DOHH2 (cell line): ENCODE measurements at regions not wholly inside any gene's neighbourhood (a gene's known extent, or its start where the extent isn't known, plus 50 kb on each side); places are given as distances from the start of the nearest gene placed in this dataset.

Source experiments
- H3F3A ChIP-seq: fragments of 200-600 bp; sonication (generic), shearing (Covaris generic); 2 replicates; pipeline ENCODE4 v1.6.0; 2016; ENCODE audit warnings: antibody characterized with exemption, mild to moderate bottlenecking; ENCODE audit not compliant: control insufficient read depth, insufficient read depth
- H3K27ac ChIP-seq: fragments of 200-600 bp; sonication (generic); 2 replicates; pipeline ENCODE4 v1.5.1; 2014; ENCODE audit warnings: low read depth, mild to moderate bottlenecking, low read length, moderate library complexity
- H3K27me3 ChIP-seq: fragments of 200-600 bp; sonication (generic); 2 replicates; pipeline ENCODE4 v1.6.1; 2014; ENCODE audit warnings: mild to moderate bottlenecking, low read length, mixed read lengths; ENCODE audit not compliant: control insufficient read depth
- H3K36me3 ChIP-seq: fragments of 200-600 bp; sonication (generic); 2 replicates; pipeline ENCODE4 v1.6.1; 2014; ENCODE audit warnings: mild to moderate bottlenecking, low read length, moderate library complexity, mixed read lengths; ENCODE audit not compliant: control insufficient read depth
- H3K4me1 ChIP-seq: fragments of 200-600 bp; sonication (generic); 2 replicates; pipeline ENCODE4 v1.6.1; 2014; ENCODE audit warnings: mild to moderate bottlenecking, low read length, mixed read lengths; ENCODE audit not compliant: control insufficient read depth
- H3K4me2 ChIP-seq: fragments of 200-600 bp; sonication (generic); 2 replicates; pipeline ENCODE4 v1.6.0; 2014; ENCODE audit warnings: mild to moderate bottlenecking, low read length, moderate library complexity
- H3K4me3 ChIP-seq: fragments of 200-600 bp; sonication (generic); 2 replicates; pipeline ENCODE4 v1.5.1; 2014; ENCODE audit warnings: mild to moderate bottlenecking, low read length, mixed read lengths
- H3K79me2 ChIP-seq: fragments of 200-600 bp; sonication (generic); 2 replicates; pipeline ENCODE4 v1.6.1; 2014; ENCODE audit warnings: mild to moderate bottlenecking, low read length, mixed read lengths; ENCODE audit not compliant: control insufficient read depth
- H3K9me2 ChIP-seq: fragments of 200-600 bp; sonication (generic); replicated peaks from 2 replicates; pipeline ENCODE4 v1.6.1; 2014; ENCODE audit warnings: mild to moderate bottlenecking, low read length, mixed read lengths; ENCODE audit not compliant: control insufficient read depth
- H3K9me3 ChIP-seq: fragments of 200-600 bp; sonication (generic); 2 replicates; pipeline ENCODE4 v1.6.1; 2014; ENCODE audit warnings: antibody characterized with exemption, low read length, mixed read lengths; ENCODE audit not compliant: control insufficient read depth, insufficient read depth
- H4K20me1 ChIP-seq: fragments of 200-600 bp; sonication (generic); 2 replicates; pipeline ENCODE4 v1.6.0; 2014; ENCODE audit warnings: low read depth, mild to moderate bottlenecking, antibody characterized with exemption, low read length, moderate library complexity; ENCODE audit not compliant: control insufficient read depth, insufficient read depth
- EZH2phosphoT487 ChIP-seq: fragments of 200-600 bp; sonication (generic); IDR thresholded peaks from 2 replicates; pipeline ENCODE4 v1.6.1; 2017; ENCODE audit warnings: borderline replicate concordance, mild to moderate bottlenecking, antibody characterized with exemption, low read length, moderate library complexity, mixed read lengths
- TF ChIP-seq, protein P1 (sequence below): fragments of 200-600 bp; sonication (generic); IDR thresholded peaks from one replicate; pipeline ENCODE4 v1.5.1; 2014; ENCODE audit warnings: antibody characterized with exemption, mild to moderate bottlenecking, low read depth, low read length; ENCODE audit not compliant: poor library complexity, severe bottlenecking

GRCh38 chr17:27990979-27991378 lies 51.5 kb upstream of the NLK start:
- no peak overlapping the region for H3K4me3 ChIP-seq
- H3K9me2 ChIP-seq, result no peaks in the 10 kb centered on the region
- no peaks in the 10 kb centered on the region for H3K9me3 ChIP-seq
- TF ChIP-seq EZH2phosphoT487, result no peak
- TF ChIP-seq, protein P1, sequence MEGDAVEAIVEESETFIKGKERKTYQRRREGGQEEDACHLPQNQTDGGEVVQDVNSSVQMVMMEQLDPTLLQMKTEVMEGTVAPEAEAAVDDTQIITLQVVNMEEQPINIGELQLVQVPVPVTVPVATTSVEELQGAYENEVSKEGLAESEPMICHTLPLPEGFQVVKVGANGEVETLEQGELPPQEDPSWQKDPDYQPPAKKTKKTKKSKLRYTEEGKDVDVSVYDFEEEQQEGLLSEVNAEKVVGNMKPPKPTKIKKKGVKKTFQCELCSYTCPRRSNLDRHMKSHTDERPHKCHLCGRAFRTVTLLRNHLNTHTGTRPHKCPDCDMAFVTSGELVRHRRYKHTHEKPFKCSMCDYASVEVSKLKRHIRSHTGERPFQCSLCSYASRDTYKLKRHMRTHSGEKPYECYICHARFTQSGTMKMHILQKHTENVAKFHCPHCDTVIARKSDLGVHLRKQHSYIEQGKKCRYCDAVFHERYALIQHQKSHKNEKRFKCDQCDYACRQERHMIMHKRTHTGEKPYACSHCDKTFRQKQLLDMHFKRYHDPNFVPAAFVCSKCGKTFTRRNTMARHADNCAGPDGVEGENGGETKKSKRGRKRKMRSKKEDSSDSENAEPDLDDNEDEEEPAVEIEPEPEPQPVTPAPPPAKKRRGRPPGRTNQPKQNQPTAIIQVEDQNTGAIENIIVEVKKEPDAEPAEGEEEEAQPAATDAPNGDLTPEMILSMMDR, result no peak
- no peak overlapping the region for H3K27ac ChIP-seq
- H3F3A ChIP-seq, result no peaks in the 10 kb centered on the region
- peaks cover 3% of the 10 kb centered on the region; the same call in 1 of the 2 replicates for H3K27me3 ChIP-seq
- H3K4me2 ChIP-seq, result no peak overlapping the region
- H3K36me3 ChIP-seq, result no peaks in the 10 kb centered on the region
- H3K79me2 ChIP-seq, result no peaks in the 10 kb centered on the region
- H4K20me1 ChIP-seq, result no peaks in the 10 kb centered on the region
- H3K4me1 ChIP-seq, result peaks cover 2% of the 10 kb centered on the region

DNA sequence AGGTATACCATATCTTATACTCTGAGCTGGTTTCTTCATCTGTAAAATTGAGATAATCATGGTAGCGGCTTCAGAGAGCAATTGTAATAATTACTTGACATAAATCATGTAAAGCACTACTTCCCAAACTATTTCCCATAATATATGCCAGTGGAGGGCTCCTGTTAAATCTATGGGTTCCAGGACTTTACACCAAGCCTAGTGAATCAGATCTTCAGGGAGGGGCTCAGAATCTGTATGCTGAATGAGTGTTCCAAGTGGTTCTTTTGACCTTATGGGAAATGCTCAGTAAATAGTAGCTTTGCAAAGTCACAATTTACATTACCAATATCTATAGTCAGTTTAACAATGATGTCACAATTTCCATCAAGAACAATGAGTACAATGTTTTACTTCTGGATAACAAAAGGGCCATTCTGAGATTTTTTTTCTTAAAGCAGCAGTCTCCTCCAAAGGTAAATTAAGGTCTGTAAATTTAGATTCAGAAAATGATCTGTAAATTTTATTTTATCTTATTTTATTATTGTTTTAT lies 50.9 kb upstream of the NLK start:
- no peaks in the 10 kb centered on the region for H3K9me3 ChIP-seq
- H3K4me1 ChIP-seq, result no peaks in the 10 kb centered on the region
- no peaks in the 10 kb centered on the region for H3K79me2 ChIP-seq
- H3K4me2 ChIP-seq, result no peak overlapping the region
- no peaks in the 10 kb centered on the region for H3K36me3 ChIP-seq
- no peaks in the 10 kb centered on the region for H3F3A ChIP-seq
- peaks cover 3% of the 10 kb centered on the region; the same call in 1 of the 2 replicates for H3K27me3 ChIP-seq
- H4K20me1 ChIP-seq, result no peaks in the 10 kb centered on the region
- no peak overlapping the region for H3K4me3 ChIP-seq
- H3K27ac ChIP-seq, result no peak overlapping the region
- no peaks in the 10 kb centered on the region for H3K9me2 ChIP-seq
- TF ChIP-seq EZH2phosphoT487, result no peak
- TF ChIP-seq, protein P1, result no peak
